NB4 (cell line): ENCODE measurements at regions not wholly inside any gene's neighbourhood (a gene's known extent, or its start where the extent isn't known, plus 50 kb on each side); places are given as distances from the start of the nearest gene placed in this dataset.

Experiments
- MYC ChIP-seq: IDR thresholded peaks from 2 replicates; pipeline ENCODE4 v1.6.1; 2011; ENCODE audit warnings: low read depth, low read length
- POLR2A ChIP-seq: IDR thresholded peaks from 2 replicates; pipeline ENCODE4 v1.6.1; 2011; ENCODE audit warnings: mild to moderate bottlenecking; ENCODE audit not compliant: insufficient read length; ENCODE audit errors: extremely low read depth
- TF ChIP-seq, protein P1 (sequence below): IDR thresholded peaks from one replicate; pipeline ENCODE4 v1.5.1; 2012; ENCODE audit warnings: low read depth, low read length
- TF ChIP-seq, protein P2 (sequence below): IDR thresholded peaks from 2 replicates; pipeline ENCODE4 v1.6.1; 2011; ENCODE audit warnings: low read depth, low read length

DNA sequence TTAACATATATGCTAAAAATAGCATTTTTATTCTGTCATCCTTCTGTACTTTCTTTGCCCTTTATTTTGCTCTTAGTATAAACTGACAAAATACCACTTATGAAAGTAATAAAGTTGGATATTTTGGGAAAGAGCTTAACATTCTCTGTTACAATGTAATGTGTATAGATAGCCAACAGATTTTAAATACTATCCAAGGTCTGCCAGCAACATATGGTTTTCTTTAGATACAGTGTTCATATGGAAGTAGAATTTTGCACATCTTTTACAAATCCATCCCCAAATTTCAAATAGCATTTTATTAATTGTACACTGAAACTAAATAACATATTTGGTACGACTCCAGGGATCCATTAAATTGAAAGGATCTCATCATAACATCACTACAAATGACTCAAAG is 268.6 kb upstream of the PCDH18 start:
- TF ChIP-seq, protein P1, sequence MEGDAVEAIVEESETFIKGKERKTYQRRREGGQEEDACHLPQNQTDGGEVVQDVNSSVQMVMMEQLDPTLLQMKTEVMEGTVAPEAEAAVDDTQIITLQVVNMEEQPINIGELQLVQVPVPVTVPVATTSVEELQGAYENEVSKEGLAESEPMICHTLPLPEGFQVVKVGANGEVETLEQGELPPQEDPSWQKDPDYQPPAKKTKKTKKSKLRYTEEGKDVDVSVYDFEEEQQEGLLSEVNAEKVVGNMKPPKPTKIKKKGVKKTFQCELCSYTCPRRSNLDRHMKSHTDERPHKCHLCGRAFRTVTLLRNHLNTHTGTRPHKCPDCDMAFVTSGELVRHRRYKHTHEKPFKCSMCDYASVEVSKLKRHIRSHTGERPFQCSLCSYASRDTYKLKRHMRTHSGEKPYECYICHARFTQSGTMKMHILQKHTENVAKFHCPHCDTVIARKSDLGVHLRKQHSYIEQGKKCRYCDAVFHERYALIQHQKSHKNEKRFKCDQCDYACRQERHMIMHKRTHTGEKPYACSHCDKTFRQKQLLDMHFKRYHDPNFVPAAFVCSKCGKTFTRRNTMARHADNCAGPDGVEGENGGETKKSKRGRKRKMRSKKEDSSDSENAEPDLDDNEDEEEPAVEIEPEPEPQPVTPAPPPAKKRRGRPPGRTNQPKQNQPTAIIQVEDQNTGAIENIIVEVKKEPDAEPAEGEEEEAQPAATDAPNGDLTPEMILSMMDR, result no peak
- TF ChIP-seq POLR2A, result no peak
- TF ChIP-seq, protein P2, sequence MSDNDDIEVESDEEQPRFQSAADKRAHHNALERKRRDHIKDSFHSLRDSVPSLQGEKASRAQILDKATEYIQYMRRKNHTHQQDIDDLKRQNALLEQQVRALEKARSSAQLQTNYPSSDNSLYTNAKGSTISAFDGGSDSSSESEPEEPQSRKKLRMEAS, result no peak
- TF ChIP-seq MYC, result no peak
